Loucy (cell line): ENCODE measurements at regions not wholly inside any gene's neighbourhood (a gene's known extent, or its start where the extent isn't known, plus 50 kb on each side); places are given as distances from the start of the nearest gene placed in this dataset.

Source experiments
- H2AFZ ChIP-seq: fragments of 200-600 bp; sonication (generic); 2 replicates; pipeline ENCODE4 v1.6.0; 2016; ENCODE audit warnings: antibody characterized with exemption, mild to moderate bottlenecking, low read length, moderate library complexity
- H3F3A ChIP-seq: fragments of 200-600 bp; 2 replicates; pipeline ENCODE4 v1.6.0; 2016; ENCODE audit warnings: antibody characterized with exemption, low read depth, mild to moderate bottlenecking
- H3K27me3 ChIP-seq: fragments of 200-600 bp; sonication (generic); 2 replicates; pipeline ENCODE4 v1.6.1; 2014; ENCODE audit warnings: low read length, mild to moderate bottlenecking; ENCODE audit not compliant: insufficient read depth, poor library complexity, severe bottlenecking
- H3K36me3 ChIP-seq: fragments of 200-600 bp; sonication (generic); 2 replicates; pipeline ENCODE4 v1.6.1; 2016; ENCODE audit warnings: low read length; ENCODE audit not compliant: insufficient read depth
- H3K4me1 ChIP-seq: fragments of 200-600 bp; sonication (generic); 2 replicates; pipeline ENCODE4 v1.5.1; 2014; ENCODE audit warnings: low read length, mild to moderate bottlenecking; ENCODE audit not compliant: insufficient read depth, poor library complexity, severe bottlenecking
- H3K4me2 ChIP-seq: fragments of 200-600 bp; sonication (generic); 2 replicates; pipeline ENCODE4 v1.6.0; 2014; ENCODE audit warnings: antibody characterized with exemption, low read length, low read depth, mild to moderate bottlenecking; ENCODE audit not compliant: poor library complexity, severe bottlenecking
- H3K4me3 ChIP-seq: fragments of 200-600 bp; sonication (generic); 2 replicates; pipeline ENCODE4 v1.5.1; 2014; ENCODE audit warnings: low read length, mild to moderate bottlenecking, mixed read lengths; ENCODE audit not compliant: poor library complexity, severe bottlenecking
- H3K79me2 ChIP-seq: fragments of 200-600 bp; sonication (generic); 2 replicates; pipeline ENCODE4 v1.6.1; 2014; ENCODE audit warnings: low read length; ENCODE audit not compliant: insufficient read depth
- H3K9ac ChIP-seq: fragments of 200-600 bp; sonication (generic); 2 replicates; pipeline ENCODE4 v1.6.0; 2014; ENCODE audit warnings: mild to moderate bottlenecking, low read depth, low read length, moderate library complexity; ENCODE audit not compliant: poor library complexity, severe bottlenecking
- H3K9me2 ChIP-seq: fragments of 200-600 bp; sonication (generic); replicated peaks from 2 replicates; pipeline ENCODE4 v1.6.1; 2016; ENCODE audit warnings: low read depth, low read length, mixed read lengths
- H3K9me3 ChIP-seq: fragments of 200-600 bp; sonication (generic); 2 replicates; pipeline ENCODE4 v1.6.1; 2014; ENCODE audit warnings: mild to moderate bottlenecking, antibody characterized with exemption, low read length, low read depth; ENCODE audit not compliant: insufficient read depth
- H4K20me1 ChIP-seq: fragments of 200-600 bp; sonication (generic); 2 replicates; pipeline ENCODE4 v1.6.0; 2014; ENCODE audit warnings: antibody characterized with exemption, low read length, mild to moderate bottlenecking; ENCODE audit not compliant: insufficient read depth, poor library complexity, severe bottlenecking
- CTCF ChIP-seq: fragments of 200-600 bp; sonication (generic); conservative IDR thresholded peaks from 2 replicates; pipeline ENCODE4 v1.5.1; 2014; ENCODE audit warnings: mild to moderate bottlenecking, antibody characterized with exemption, low read length
- EZH2phosphoT487 ChIP-seq: fragments of 200-600 bp; IDR thresholded peaks from 2 replicates; pipeline ENCODE4 v1.6.1; 2018; ENCODE audit warnings: antibody characterized with exemption, mild to moderate bottlenecking, moderate library complexity, borderline replicate concordance

GRCh38 chr1:232204269-232204668 lies 425.7 kb downstream of the SIPA1L2 start:
- Histone ChIP-seq H3K4me3 (no peak overlapping the region), H2AFZ (no peak overlapping the region), H3F3A (no peaks in the 10 kb centered on the region), H3K4me1 (no peaks in the 10 kb centered on the region), H3K9me3 (no peaks in the 10 kb centered on the region), H3K9ac (no peak overlapping the region), H3K4me2 (no peak overlapping the region), H3K27me3 (peaks cover 5% of the 10 kb centered on the region), H4K20me1 (no peaks in the 10 kb centered on the region), H3K9me2 (no peaks in the 10 kb centered on the region), H3K79me2 (no peaks in the 10 kb centered on the region), H3K36me3 (no peaks in the 10 kb centered on the region)
- TF ChIP-seq EZH2phosphoT487 (no peak), CTCF (no peak)

- H2AFZ ChIP-seq, result no peak overlapping the region
- H3K36me3 ChIP-seq, result no peaks in the 10 kb centered on the region
- no peaks in the 10 kb centered on the region for H3K9me3 ChIP-seq
- no peaks in the 10 kb centered on the region for H4K20me1 ChIP-seq
- H3K4me2 ChIP-seq, result no peak overlapping the region
- TF ChIP-seq CTCF (no peak), EZH2phosphoT487 (no peak)
- no peaks in the 10 kb centered on the region for H3K79me2 ChIP-seq
- no peaks in the 10 kb centered on the region for H3K9me2 ChIP-seq
- H3K9ac ChIP-seq, result no peak overlapping the region
- no peak overlapping the region for H3K4me3 ChIP-seq
- H3F3A ChIP-seq, result no peaks in the 10 kb centered on the region
- peaks cover 5% of the 10 kb centered on the region for H3K27me3 ChIP-seq
- no peaks in the 10 kb centered on the region for H3K4me1 ChIP-seq
Measured at GRCh38 chr1:232201024-232201423, 428.9 kb downstream of the SIPA1L2 start.

- Histone ChIP-seq H2AFZ (no peak overlapping the region), H3K9me3 (no peaks in the 10 kb centered on the region), H3K9me2 (no peaks in the 10 kb centered on the region), H4K20me1 (no peaks in the 10 kb centered on the region), H3K4me1 (no peaks in the 10 kb centered on the region), H3F3A (no peaks in the 10 kb centered on the region), H3K4me2 (no peak overlapping the region), H3K9ac (no peak overlapping the region), H3K27me3 (no peaks in the 10 kb centered on the region), H3K36me3 (no peaks in the 10 kb centered on the region), H3K4me3 (no peak overlapping the region), H3K79me2 (no peaks in the 10 kb centered on the region)
- TF ChIP-seq CTCF, result no peak
- TF ChIP-seq EZH2phosphoT487, result no peak
Measured at GRCh38 chr1:232196042-232196441, 433.9 kb downstream of the SIPA1L2 start.
